Stimulated activated CD4-positive, alpha-beta T cell treated with anti-CD3 and anti-CD28 coated beads, Interleukin-1b, Interleukin-23, amount 100 ng/mL, for 48 hours (primary cell): ENCODE measurements at regions not wholly inside any gene's neighbourhood (a gene's known extent, or its start where the extent isn't known, plus 50 kb on each side); places are given as distances from the start of the nearest gene placed in this dataset.

Experiments used
- DNase-seq: peaks from one replicate; pipeline ENCODE4 v3.0.0-alpha.2; 2020

DNA sequence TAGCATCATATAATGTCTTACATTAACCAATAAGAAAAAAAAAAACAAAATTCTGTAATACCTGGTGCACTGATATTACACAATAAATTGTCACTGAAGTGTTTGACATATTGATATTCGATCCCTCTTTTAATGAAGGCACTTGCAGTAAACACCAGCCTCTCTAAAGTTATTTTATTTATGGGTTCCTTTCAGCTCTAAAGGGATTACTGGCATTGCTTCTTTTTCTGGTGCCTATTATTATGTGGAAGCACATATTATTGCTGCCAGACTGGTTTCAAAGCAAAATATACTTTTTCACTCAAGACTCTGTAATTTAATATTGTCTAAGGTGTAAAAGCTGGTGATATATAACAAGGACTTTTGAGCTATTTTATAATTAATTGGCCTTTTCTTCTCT is 1090.5 kb downstream of the TRHDE start:
- no peak for DNase-seq

DNA sequence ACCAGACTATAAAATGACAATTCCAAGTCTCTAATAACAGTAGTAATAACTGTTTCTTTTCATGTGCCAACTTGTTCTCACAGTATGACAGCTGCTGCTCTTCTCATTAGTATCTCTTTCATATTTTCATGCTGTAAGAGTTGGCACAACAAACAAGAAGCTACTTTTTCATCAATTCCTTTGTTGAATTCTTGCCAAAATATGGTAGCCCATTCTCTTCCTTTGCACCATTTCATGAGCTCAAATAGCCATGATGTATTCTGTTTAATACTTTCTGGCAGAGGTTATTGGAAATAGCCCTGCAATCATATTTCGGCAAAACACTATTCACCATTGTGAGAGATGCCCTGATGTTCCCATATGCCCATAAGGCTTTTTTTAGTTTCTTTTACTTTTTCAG is 1100.7 kb downstream of the TRHDE start:
- DNase-seq, result no peak

DNA sequence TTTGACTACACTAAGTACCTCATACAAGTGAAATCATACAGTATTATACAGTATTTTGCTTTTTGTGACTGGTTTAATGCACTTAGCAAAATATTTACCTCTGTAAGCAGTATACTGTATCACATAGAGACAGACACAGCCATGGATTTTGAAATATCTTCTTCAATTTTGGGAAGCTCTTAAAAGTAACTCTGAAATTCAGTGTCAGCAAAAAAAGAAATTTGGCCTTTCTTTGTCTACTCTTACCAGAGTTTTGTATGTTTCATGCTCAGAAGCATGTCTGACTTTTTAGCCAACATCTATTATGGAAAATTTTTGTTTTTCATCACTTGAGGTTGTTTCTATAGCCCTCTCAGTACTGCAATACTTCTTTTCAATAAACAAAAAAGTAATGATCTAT is 1102.2 kb downstream of the TRHDE start:
- no peak for DNase-seq

DNA sequence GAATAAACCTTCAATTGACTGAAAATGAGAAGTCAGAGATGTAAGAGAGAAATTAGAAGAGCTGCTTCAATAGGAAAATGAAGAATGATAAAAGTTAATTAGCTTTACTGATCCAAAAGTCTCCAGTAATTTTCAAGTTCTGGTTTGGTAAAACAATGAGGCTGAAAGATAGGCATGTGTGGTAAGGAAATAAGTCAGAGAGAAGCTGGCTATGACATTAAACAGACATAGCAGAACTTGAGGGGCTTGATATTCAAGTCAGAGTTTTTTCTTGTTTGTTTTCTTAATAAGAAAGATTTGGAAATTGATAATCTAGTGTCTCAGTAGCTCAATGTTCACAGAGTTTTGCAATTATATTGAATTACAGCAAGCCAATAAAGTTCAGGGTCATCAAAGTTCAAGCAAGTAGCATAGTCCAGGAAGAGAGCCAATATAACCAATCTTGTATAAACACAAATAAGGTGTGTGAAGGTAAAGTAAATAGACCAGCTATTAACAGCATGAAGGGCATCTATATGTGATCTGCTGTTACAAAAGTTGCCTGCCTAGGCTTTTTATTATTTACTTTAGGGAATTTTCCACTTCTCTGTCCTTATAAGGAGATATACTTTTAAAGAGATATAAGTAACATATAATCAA is 1111.5 kb downstream of the TRHDE start:
- DNase-seq, result no peak

DNA sequence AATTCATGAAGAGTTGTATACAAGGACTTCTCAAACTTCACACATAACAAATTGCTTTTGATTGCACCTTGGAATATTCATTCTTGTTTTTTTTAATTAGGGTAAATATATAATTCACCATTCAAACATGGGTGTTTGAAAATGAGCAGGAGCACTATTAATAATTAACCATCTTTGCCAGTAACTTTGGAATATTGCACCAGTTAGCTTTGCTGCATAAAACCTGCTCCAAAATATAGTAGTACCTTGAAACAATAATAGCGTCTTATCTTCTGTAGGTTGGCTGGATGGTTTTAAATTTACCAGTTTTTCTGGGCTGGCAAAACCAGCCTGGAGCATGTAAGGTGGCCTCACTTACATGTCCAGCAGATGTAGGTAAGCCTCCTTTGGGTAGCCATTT is 1112.4 kb downstream of the TRHDE start:
- DNase-seq, result no peak

DNA sequence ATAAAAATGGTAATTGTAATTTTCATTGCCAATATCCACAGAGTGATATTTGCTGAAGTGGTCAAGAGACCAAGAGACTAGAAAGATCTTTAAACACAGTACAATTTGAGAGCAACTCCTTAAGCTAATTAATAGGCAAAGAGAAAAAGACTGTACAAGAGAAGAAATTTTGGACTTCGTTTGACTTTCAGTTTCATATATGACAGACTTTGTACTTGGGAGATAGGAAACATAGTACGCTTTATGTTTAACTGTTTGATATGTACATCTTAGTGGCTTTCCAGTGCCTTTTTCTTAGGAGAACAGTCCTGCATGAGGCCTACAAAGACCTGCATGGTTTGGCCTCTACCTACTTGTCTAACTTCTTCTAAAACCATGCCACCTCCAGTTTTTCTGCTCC is 1118.1 kb downstream of the TRHDE start:
- no peak for DNase-seq

DNA sequence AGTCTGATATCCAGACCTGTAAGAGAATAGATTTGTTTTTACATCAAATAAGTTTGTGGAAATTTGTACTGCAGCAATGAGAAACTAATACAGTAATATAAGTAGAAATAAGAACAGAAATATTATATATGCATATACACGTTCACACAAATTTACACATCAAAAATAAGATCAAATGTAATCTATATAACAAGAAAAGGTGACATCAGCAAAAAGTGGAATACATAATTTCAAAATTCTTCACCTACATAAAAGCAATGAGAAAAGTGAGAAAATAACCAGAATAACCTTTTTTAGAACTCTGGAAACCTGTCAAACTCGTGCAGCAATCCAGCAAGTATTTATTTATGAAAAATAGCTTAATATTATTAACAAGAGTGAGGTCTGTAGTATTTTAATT is 1124.6 kb upstream of the ATXN7L3B start:
- DNase-seq, result no peak

DNA sequence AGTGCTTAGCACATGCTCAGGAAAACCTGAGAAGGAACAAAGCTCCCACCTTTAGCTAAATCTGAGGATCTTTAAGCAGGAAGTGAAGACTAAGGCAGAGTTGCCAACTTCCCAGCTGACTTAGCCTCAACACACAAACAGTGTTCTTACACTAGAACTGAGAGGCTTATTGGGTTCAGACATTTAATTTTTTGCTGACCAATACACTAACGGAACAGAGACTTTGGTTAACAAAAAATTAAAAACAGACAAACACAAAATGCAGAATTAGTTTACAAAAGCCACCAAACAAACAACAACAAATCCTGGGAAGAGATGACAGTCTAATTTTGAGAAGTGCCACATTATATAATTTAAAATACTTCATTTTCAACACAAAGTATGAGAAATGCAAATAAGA is 1123.7 kb upstream of the ATXN7L3B start:
- no peak for DNase-seq

DNA sequence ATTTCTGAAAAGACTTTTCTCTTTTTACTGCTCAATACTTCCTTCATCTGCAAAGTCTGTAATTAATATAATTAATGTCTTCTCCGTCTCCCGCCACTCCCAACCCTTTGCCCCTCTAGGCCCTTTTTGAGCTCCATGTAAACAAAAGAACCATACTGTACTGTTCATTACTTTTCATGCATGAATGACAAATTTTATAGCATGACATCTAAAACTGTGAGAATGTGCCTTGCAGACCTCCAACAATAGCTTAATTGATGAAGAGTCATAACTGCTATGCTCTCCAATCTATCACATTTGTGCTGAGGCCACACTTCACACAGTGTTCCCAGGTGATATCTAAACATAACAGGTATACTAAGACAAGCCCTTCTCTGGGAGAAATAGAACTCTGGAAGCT is 1122.7 kb upstream of the ATXN7L3B start:
- DNase-seq, result no peak

DNA sequence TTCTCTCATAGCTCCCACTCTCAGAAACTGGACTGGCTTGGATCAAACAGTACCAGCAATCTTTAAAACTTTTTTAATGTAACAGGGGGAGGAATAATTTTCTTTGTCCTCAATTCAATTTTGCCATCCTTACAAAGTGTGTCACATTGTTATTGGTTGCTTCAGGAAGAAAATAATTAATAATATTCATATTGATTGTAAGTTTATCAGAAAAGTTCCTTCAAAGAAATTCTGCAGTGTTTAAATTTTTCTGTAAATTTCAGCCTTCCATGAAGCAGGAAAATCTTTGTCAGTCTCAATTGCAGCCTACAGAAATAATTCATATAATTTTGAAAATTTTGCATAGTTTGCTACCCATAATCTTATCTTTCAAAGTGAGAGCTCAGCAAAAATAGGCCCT is 1119.1 kb upstream of the ATXN7L3B start:
- DNase-seq, result no peak

DNA sequence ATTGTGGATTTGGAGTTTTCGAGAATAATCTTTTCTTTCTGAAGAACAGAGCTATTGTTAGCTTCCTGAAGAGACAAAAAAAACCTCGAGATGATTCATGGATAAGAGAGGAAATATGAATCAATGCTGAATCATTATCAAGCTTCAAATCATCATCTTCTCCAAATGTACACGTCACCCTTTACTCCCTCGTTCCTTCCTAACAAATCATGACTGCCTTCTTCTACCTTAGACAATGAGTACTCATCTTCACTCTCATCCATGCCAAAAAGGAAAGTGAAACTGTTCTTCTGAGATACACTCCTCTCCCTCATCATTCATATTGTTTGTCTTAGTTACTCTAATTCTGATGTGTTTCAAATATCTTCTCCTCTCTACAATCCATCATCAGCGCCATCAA is 1115.8 kb upstream of the ATXN7L3B start:
- DNase-seq, result no peak

DNA sequence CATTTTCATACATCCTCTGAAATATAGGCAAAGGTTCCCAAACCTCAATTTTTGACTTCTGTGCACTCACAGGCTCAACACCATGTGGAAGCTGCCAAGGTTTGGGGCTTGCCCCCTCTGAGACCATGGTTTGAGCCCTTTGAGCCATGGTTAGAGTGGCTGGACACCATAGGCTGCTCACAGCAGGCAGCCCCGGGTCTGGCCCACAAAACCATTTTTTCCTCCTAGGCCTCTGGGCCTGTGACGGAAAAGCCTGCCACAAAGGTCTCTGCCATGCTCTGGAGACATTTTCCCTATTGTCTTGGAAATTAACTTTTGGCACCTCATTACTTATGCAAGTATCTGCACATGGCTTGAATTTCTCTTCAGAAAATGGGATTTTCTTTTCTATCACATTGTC is 1113.2 kb upstream of the ATXN7L3B start:
- no peak for DNase-seq

DNA sequence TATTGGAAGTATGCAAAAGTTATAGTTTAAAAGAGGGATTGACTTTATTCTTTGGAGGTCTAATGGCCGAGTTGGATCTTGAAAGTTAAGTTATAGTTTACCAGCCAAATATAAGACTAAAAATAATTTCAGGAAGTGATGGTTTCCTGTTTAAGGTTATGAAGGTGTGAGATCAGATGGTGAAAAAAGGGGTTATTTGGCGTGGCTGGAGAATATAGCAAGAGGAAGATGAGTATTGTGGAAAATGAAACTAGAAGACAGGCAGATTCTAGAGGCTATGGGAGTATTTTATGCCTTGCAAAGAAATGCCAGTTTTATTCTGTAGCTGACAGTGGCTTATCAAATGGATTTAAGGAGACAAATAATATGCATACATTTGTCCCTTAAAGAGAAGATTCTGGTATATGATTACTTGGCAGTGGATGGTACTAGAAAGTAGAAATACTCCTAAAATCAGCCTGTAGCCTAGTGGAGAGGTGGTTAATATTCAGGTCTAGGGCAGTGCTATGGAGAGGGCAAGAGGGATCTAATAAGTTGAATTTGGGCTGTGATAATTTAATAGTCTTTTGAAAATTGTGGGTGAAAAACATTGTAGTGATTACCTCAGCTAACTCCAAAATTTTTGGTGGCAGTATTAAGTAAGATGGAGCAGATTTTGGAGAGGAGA is 1091.8 kb upstream of the ATXN7L3B start:
- no peak for DNase-seq

DNA sequence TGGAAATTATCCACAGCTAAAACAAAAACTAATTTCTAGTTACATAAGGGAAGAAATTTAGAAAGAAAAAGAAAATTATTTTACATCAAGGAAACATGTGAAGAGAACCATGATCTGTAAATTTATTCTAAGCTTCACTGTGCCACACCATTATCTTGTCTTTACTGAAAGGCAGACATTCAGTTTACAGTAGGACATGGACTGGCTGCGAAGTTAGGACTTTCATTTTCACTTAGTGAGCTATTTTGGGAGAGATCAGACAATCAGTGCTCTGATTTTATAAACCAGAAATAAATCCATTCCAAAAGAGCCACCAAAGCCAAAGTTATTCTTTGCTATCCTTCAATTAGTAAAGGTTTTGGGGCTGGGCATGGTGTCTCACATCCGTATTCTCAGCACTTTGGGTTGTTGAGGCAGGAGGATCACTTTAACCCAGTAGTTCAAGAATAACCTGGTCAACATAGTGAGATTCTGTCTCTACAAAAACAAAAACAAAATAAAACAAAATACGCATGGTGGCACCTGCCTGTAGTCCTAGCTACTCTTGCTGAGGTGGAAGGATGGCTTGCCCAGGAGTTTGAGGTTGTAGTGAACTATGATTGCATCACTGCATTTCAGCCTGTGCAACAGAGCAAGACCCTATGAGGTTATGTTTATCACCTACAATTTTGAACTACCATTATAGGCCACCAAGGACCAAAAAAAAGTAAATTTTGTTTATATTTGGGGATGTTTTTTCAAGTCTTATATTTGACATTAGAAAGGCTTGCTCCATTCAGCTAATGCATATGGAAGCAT is 1084.8 kb upstream of the ATXN7L3B start:
- DNase-seq, result no peak

DNA sequence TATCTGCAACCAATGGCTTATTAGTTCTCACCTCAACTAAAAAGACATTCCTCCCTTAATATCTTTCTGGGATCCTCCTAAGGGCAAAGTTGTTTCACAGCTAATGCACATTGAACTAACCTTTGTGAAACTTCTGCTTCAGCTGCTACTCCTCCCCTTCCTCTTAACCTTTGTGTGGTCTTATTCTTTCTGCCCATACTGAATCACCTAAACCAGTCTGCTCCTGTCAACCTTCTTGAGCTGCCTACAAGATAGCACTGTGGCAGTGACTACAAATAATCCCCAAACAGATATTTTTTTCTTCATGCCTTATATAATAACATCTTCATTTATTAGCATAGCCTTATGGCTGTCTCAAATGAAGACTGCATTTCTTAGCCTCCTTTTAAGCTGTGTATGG is 1077.4 kb upstream of the ATXN7L3B start:
- no peak for DNase-seq

DNA sequence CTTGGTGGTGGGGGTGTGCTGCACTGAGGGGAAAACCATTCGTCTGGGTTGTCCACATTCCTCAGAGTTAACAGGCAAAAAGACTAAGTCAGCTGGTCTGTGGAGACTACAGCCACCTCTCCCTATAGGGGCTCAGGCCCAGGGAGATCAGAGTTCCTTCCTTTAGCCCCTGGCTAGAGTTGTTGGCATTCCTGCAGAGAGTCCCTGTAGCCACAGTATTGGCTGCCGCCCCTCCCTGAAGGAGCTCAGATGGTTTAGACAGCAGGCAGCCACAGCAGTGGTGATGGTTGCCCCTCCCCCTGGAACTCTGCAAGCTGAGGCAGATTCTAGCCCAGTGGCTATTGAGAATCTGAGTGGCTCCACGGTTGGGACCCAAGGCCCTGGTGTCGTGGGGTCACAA is 1072.5 kb upstream of the ATXN7L3B start:
- DNase-seq, result no peak

DNA sequence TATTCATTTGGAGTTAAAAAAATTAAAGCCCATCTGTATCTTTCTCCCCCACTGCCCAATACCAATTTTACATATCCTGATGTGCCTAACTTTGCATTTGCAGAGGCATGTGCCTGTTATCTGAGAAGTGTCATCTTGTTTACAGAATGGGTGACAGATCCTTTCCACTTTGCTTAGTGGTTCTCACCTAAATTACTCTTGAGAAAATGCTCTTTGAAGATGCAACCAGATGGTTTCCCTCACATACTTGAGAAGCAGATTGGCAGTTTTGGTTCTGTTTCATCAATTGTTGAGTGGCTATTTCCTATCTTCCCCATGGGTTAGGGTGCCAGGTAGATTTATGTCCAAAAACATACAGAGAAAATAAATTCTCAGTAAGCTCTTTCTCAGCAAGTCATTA is 1051.4 kb upstream of the ATXN7L3B start:
- DNase-seq, result no peak

DNA sequence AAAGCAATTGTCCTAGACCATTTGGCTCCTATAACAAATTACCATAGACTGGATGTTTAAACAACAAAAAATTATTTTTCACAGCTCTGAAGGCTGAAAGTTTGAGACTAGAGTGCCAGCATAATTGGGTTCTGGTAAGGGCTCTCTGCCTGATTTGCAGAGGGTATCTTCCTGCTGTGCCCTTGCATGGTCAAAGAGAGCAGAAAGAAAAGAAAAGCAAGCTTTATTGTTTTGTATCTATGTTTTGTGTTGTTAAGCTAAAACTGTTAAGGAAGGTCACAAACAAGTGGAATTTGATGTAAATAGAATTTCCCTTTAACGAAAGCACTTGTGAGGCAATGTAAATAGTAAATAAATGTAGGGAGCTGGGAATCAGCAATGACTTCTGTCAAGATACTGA is 1031.0 kb upstream of the ATXN7L3B start:
- DNase-seq, result no peak

DNA sequence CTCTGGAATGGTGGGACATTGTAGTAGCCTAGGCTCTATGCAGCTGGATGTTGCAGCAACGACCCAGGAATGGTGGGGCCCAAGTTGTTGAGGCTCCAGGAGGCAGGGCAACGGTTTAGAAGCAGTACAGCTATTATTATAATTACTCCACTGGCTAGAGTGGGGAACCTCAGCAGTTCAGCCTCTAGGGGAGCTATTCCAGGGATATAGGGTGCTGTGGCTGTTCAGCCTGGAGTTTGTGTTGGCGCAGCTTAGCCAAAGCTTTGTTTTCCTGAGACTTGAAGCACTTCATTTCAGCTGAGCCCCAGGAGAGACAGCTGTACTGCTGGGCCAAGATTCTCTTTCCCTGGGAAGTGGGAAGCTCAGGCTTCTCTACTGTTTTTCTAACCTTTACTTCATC is 1023.0 kb upstream of the ATXN7L3B start:
- DNase-seq, result no peak

DNA sequence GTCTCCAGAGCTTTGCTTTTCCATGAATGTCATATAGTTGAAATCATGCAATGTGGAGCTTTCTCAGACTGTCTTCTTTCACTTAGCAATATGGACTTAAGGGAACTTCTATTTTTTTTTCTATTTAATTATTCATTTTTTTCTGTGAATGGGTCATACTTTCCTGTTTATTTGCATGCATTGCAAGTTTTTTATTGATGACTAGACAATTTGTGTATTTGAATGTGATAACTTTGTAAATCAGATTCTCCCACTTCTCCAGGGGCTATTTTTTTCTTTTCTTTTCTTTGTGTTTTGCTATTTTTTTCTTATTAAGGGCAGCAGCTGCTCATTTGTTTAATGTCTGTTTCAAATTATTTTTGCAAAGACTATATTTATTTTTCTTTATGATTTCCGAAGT is 1019.8 kb upstream of the ATXN7L3B start:
- DNase-seq, result no peak

DNA sequence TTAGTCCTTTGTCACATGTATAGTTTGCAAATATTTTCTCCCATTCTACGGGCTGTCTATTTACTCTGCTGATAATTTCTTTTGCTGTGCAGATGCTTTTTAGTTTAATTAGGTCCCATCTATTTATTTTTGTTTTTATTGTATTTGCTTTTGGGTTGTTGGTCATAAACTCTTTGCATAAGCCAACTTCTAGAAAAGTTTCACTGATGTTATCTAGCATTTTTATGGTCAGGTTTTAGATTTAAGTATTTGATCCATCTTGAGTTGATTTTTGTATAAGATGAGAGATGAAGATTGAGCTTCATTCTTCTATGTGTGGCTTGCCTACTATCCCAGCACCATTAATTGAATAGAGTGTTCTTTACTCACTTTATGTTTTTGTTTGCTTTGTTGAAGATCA is 1008.4 kb upstream of the ATXN7L3B start:
- no peak for DNase-seq

DNA sequence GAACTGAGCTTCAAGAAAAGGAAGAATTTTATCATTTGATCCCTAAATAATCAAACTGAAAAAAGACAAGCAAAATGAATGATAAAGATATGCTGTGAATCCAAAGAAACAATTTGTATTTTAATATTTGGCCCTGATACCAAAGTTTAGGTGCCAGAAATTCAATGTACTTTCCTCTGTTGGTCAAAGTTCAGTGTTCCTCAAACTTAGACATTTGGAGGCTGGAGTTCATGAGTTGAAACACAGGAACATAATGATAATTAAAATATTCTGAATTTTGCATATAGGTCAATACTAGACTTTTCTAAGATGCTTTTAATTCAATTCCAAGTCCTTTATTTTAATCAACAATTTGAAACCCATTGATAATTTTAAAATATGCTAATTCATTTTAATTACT is 1007.7 kb upstream of the ATXN7L3B start:
- DNase-seq, result no peak

DNA sequence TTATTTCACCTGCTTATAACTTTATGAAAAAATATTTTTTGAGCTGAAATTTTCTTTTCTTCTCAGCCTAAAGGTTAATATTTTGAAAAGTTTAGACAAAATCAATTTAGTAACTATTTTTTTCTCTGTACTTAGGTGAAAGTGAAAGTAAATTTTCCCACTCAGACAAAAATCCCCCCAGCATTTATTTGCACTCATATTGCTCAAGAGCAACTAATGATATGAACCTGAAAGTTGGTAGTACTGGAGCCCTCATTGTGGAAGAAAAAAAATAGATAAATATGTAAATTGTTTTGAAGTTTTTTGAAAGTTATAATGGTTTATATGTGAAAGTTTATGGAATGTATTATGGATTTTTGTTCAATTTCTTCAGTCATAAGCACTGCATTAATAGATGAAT is 1005.9 kb upstream of the ATXN7L3B start:
- no peak for DNase-seq

DNA sequence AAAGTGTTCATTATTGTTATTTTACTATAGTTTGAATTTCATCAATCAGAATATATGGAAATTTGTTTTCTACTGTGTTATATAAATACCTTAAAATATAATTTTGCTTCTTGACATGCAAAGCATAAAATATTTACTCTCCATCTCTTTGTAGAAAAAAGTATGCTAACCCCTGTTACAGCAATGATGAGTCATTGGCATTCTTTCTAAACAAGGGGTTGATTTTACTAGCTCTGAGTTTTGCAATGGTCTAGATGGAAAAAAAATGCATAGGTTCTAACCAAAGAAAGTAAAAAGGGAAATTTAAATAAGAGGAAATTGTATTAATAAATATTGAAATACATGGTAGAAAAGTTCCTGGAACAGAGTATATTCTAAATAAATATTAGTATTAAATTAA is 990.2 kb upstream of the ATXN7L3B start:
- DNase-seq, result no peak
